SKM-1 (cell line): ENCODE measurements at regions not wholly inside any gene's neighbourhood (a gene's known extent, or its start where the extent isn't known, plus 50 kb on each side); places are given as distances from the start of the nearest gene placed in this dataset.

Experiments
- DNase-seq: peaks from one replicate; lab custom pipeline; 2025; ENCODE audit not compliant: unreplicated experiment; lab: John Stamatoyannopoulos, UW

- no peak for DNase-seq
These were observed 323.4 kb upstream of the PLSCR5 start for GRCh38 chr3:146928421-146929059.

DNA sequence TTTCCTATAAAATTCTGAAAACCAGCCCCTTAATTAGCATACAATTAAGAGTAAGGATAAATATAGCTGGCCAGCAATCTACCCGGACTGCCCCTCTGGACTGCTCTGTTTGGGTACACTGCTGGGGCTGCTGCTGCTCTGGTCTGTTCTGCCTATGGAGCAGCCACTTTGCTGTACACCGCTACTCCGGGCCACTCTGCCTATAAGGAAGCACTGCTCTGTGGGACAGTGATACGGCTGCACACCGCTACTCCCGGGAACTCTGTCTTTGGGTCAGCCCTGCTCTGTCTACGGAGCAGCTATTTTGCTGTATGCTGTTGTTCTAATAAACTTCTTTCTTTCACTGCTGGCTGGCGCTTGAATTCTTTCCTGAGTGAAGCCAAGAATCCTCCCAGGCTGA is 316.5 kb upstream of the PLSCR5 start:
- DNase-seq: no peak

GRCh38 chr3:146914409-146914808 is 309.3 kb upstream of the PLSCR5 start:
- no peak for DNase-seq

DNA sequence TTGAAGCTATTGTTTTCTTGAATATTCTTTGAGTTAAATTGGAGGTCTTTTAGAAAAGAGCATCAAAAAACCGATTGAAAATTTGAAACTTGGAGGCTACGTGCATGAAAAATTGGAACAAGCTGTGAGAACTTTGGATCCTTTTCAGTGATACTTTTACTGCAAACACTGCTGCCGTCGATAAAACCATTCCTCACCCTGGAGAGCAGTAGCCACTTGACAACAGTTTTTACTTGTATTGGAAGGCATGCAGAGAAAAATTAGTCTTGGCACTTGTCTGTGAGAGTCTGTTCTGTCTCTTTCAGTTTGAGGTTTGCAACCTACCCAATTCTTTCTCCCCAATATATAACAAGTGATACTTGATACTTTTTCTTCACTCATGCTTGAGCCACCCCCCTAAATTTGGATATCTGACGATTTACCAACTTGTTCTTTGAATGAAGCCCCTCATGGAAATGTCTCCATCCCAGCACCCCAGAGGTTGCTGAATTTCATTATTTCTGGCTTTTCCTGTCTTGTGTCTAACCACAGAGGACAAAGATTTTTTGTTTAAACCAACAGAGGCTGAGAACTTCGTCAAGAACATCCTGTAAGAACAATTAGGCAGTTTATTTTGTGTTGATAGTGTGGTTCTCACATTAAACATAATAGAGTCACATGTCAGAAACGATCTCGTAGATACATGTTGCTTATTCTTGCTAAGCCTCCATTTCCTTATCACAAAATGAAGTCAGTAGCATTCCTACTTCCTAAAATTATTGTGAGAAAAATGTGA is 307.3 kb upstream of the PLSCR5 start:
- no peak for DNase-seq

GRCh38 chr3:146903927-146904326 is 298.8 kb upstream of the PLSCR5 start:
- no peak for DNase-seq

DNA sequence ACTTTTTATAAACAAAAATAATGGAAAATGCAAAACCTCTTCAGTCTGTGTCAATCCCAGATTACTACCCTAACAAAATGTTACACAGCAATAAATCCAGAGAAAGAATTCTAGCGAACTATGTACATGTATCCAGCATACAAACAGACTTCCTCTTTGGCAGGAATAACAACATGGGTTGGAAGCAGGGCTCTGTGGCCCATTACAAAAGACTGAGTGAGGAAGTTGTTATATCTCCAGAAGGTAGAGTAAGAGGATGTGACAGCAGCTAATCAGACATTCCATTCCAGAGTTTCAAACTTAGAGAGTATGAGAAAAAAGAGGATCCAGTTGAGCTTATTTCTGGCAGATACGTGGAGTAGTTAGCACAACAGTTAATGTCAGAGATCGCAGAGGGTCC is 294.0 kb upstream of the PLSCR5 start:
- DNase-seq: peak; percentile 42

DNA sequence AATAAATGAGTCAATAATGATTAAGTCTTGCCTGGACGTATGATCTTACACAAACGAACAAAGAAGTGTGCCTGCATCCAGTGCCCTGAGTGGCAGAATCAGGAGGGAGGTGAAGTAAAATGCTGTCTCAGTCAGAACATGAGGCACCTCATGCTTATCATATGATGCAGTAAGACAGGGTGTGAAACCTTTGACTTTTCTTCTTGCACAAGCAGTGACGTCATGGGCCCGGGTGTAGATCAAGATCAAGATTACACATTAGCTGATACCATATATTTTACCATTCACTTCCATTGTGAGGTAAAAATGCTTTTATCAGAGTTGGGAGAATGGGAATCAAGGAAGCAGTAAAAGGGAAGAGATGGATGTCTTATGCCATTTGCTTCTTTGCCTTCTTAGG is 291.6 kb upstream of the PLSCR5 start:
- DNase-seq: no peak

- DNase-seq: no peak
These were observed 290.0 kb upstream of the PLSCR5 start for GRCh38 chr3:146895026-146895749.

- DNase-seq: no peak
These were observed 289.3 kb upstream of the PLSCR5 start for GRCh38 chr3:146894406-146894805.

DNA sequence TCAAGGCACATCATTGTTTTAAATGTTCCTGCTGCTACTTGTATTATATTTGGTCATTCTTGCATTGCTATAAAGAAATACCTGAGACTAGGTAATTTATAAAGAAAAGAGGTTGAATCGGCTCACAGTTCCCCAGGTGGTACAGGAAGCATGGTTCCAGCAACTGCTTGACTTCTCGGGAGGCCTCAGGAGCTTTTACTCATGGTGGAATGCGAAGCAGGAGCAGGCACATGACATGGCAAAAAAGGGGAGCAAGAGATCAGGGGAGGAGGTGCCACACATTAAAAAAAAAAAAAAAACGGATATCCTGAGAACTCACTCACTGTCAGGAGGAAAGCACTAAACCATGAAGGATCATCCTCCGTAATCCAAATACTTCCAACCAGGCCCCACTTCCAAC is 286.9 kb upstream of the PLSCR5 start:
- DNase-seq: no peak

DNA sequence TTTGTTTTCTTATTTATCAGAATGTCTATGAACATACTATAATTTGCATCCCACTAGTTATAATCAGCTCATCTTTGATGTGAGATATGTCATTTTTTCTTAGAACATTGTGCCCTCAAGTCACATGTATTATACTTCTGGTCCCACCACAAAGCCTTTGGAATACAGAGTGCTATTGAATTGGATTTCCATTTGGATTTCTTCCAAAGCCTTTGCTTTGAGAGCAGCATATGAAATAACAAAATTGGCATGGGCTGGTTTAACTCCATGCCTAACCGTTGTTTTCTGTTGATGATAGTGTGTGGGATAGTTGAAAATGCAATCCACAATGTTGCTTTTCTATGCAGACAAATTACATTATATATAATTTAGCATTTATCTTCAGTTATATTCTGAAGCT is 284.5 kb upstream of the PLSCR5 start:
- no peak for DNase-seq

- DNase-seq: no peak
These were observed 283.0 kb upstream of the PLSCR5 start for GRCh38 chr3:146888176-146888575.

DNA sequence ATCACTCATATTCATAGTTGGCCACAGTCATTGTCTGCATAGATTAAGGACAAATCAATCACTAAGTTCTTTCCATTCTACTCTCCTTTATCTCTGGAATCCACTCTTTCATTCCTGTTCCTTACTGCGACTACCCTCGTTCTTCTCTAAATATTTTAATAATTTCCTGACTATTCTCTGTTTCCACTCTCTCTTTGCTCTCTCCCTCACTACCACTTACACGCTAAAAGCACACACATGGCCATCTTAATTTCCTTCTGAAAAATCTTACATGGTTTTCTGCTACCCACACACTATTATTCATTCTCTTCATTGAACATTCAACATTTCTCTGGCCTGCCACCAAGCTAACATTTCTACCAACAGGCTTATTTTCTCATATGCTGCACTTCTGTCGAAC is 279.6 kb upstream of the PLSCR5 start:
- no peak for DNase-seq

- DNase-seq: no peak
These were observed 279.1 kb upstream of the PLSCR5 start for GRCh38 chr3:146884296-146884695.

- DNase-seq: no peak
These were observed 278.1 kb upstream of the PLSCR5 start for GRCh38 chr3:146883288-146883687.

- DNase-seq: no peak
These were observed 277.0 kb upstream of the PLSCR5 start for GRCh38 chr3:146881966-146882760.

DNA sequence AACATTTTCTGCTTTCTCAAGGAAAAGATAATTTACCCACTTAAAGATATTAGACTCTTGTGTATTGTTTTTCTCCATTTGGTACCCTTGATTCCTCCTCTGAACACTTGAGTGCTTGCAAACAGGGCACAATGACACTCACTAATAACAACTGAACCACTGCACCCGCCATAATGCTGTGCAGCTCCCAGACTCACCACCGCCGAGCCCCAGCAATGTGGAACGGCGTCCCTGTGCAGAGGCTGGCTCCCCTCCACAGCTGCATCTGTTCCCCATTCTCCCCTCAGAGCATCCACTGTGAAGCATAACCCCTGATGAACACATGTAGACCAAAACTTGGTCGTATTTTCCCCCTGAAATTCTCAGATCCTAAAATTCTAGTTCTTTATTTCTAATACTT is 276.2 kb upstream of the PLSCR5 start:
- DNase-seq: no peak

DNA sequence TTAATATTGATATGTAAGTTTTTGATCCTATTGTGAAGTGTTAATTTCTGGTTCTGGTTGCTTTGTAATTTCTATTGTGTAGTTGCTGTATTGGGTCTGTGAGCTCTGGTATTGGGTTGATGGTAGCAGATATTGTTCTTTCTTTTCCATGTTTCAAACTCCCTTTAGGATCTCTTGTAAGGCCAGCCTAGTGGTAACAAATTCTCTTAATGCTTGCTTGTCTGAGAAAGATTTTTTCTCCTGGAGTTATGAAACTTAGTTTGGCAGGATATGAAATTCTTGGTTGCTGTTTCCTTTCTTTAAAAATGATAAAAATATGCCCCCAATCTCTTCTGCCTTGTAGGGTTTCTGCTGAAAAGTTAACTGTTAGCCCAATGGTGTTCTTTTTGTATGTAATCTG is 268.6 kb upstream of the PLSCR5 start:
- DNase-seq: no peak

DNA sequence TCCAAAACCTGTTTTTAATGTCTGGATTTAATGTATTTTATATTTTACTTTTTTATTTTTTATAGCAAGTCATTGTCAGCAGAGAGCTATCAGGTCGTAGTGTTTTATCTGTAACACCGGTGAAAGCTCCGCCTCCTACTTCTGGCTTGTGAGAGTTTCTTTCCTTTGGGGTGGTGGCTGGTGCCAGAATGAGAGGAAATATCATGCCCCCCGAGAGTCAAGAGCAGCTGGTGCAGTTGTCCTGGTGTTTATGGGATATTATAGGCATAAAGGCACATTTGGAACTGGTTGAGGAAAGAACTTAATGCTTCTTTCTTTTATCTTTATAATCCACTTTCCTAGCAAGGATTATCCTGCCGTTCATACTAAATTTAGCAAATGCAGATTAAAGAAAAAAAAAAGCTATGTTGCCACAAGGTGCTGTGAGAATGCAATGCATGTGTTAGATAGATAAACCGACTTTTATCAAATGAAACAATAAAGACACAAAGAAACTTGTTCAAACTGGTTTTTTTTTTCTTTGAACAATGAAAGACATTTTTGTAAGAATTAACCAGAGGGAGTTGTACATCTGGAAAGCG is 260.1 kb upstream of the PLSCR5 start:
- no peak for DNase-seq

GRCh38 chr3:146861262-146861661 is 256.1 kb upstream of the PLSCR5 start:
- no peak for DNase-seq

DNA sequence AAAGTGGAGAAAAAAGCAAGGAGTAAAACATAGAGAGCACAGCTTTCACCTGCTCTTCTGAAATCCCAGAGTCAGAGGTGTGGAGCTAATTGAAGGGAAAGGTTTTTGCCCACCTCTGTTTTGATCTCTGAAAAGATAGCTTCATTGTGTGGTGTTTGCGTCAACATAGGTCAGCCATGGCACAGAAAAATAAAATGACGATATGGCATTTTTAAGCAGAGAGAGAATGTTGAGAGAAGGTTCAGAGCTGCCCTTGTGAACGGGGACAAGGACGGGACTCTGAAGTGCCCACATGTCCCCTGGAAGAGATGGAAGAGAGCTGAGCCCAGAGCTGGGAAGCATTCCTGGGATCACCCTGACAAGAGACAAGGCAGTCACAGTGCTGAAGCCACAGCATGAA is 249.4 kb upstream of the PLSCR5 start:
- no peak for DNase-seq
